AG04450 (cell line): ENCODE measurements at regions not wholly inside any gene's neighbourhood (a gene's known extent, or its start where the extent isn't known, plus 50 kb on each side); places are given as distances from the start of the nearest gene placed in this dataset.

ENCODE experiments used
- CTCF ChIA-PET: fragments of 300-600, 350-600 bp; formaldehyde crosslinking; extraction: SDS; loops from one replicate; lab custom pipeline; 2022; ENCODE audit warnings: antibody characterized with exemption, inconsistent platforms; lab: Charles Lee
- POLR2A ChIA-PET: fragments of 350-600 bp; formaldehyde crosslinking; extraction: SDS; loops from one replicate; lab custom pipeline; 2021; ENCODE audit warnings: antibody characterized with exemption, inconsistent platforms; lab: Yijun Ruan, JAX
- DNase-seq: peaks from one replicate; pipeline ENCODE4 v3.0.0-alpha.2; 2011; ENCODE audit warnings: low read depth, low spot score
- H3K27ac ChIP-seq: one replicate; pipeline ENCODE4 v1.5.1; 2012; ENCODE audit warnings: low read depth, low read length, control low read depth
- H3K27me3 ChIP-seq: one replicate; pipeline ENCODE4 v1.6.0; 2012; ENCODE audit warnings: low read length; ENCODE audit not compliant: control insufficient read depth, insufficient read depth
- H3K4me3 ChIP-seq: 2 replicates; pipeline ENCODE4 v1.5.1; 2011; ENCODE audit warnings: mild to moderate bottlenecking, low read depth, low read length, control low read depth
- H3K9me3 ChIP-seq: 2 replicates; pipeline ENCODE4 v1.5.1; 2012; ENCODE audit warnings: low read length; ENCODE audit not compliant: control insufficient read depth, insufficient read depth
- TF ChIP-seq, protein P1 (sequence below): IDR thresholded peaks from 2 replicates; pipeline ENCODE4 v1.5.1; 2011; ENCODE audit warnings: low read depth, low read length, control low read depth, inconsistent platforms

DNA sequence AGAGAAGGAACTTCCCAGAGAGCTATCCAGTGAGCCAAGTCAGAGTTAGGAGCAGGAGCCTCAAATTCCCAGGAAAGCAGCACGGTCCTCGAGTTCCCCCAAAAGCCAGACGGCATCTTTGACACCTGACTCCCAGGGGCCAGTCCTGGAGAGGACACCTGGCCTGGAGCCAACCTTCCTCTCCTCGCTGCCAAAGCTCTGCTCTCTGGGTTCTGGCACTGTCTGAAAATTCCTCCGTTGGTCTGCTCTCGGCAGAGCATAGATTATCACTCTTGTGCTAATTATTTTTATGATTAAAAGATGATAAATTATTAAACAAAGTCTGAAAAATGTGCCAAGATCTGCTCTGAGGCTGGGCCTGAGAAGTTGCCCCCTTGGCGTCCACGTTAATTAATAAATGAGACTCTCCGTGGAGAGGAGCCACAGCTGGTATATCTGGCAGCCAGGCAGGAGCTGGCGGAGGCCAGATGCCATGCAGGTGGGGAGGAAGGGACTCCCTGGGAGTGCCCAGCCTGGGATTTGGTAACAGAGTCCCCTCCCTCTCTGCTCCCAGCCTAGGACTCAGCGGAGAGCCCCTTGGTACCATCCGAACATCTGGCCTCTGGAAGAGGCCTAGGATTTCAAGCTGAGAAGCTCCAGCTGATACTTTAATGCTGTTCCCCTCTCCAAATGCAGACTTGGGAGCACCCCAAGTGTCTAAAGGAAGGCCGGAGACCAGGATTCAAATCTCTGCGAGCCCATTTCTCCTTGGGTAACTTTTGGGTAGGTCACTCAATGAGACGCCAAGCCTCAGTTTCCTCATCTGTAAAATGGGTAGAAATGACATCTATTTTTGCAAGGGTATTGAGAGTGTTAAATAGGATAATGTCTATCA lies 163.7 kb upstream of the POU3F1 start:
- CTCF ChIA-PET: no interaction called here

DNA sequence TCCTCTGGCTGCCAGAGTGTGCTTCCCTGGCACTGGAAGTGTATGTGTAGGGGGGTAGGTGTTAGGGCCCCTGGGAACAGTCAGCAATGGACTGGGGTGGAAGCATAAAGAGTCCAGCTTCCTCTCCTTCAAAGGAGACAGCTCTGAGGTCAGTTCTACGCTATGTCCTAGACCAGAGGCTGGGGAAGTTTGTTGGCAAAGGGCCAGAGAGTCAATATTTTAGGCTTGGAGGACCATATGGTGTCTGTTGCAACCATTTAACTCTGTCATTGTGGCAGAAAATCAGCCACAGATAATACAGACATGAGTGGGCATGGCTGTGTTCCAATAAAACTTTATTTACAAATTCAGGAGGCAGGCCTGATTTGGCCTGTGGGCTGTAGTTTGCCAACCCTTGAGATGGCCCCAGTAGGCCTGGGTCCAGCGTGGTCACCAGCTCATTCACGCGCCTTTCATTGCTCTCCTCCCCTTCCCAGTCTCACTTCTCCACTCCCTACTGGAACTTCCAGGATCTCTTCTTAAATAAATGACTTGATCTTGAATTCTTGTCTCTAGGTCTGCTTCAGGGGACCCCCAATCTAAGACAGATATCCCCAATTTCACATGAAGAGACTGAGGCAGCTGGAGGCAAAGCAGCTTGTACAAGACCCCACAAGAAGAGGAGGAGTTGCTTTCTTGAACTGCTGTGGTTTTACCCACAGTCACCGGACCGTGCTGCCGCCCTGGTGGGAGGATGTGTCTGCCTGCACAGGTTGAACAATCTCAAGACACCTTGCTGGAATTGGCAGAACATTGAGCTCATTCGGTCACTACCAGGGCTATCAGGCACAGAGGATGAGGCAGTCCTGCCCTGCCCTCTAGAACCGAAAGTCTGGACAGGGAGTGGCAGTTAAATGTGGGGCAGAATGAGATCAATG lies 162.4 kb upstream of the POU3F1 start:
- TF ChIP-seq, protein P1, sequence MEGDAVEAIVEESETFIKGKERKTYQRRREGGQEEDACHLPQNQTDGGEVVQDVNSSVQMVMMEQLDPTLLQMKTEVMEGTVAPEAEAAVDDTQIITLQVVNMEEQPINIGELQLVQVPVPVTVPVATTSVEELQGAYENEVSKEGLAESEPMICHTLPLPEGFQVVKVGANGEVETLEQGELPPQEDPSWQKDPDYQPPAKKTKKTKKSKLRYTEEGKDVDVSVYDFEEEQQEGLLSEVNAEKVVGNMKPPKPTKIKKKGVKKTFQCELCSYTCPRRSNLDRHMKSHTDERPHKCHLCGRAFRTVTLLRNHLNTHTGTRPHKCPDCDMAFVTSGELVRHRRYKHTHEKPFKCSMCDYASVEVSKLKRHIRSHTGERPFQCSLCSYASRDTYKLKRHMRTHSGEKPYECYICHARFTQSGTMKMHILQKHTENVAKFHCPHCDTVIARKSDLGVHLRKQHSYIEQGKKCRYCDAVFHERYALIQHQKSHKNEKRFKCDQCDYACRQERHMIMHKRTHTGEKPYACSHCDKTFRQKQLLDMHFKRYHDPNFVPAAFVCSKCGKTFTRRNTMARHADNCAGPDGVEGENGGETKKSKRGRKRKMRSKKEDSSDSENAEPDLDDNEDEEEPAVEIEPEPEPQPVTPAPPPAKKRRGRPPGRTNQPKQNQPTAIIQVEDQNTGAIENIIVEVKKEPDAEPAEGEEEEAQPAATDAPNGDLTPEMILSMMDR: no peak
- ChIA-PET CTCF (no interaction called here), POLR2A (no interaction called here)
- no peaks in the 10 kb centered on the region for H3K27me3 ChIP-seq
- H3K9me3 ChIP-seq: no peaks in the 10 kb centered on the region
- H3K4me3 ChIP-seq: no peak overlapping the region
- H3K27ac ChIP-seq: no peak overlapping the region
- DNase-seq: no peak

More for the DNA sequence above, 163.7 kb upstream of the POU3F1 start:
- no peak for DNase-seq
- POLR2A ChIA-PET: no interaction called here
- Histone ChIP-seq H3K27me3 (no peaks in the 10 kb centered on the region), H3K4me3 (no peak overlapping the region), H3K27ac (no peak overlapping the region), H3K9me3 (no peaks in the 10 kb centered on the region)
- TF ChIP-seq, protein P1: no peak

GRCh38 chr1:38207906-38208305 lies 161.3 kb upstream of the POU3F1 start:
- ChIA-PET POLR2A (no interaction called here), CTCF (no interaction called here)

GRCh38 chr1:38207275-38207674 lies 160.7 kb upstream of the POU3F1 start:
- POLR2A ChIA-PET: no interaction called here
- DNase-seq: no peak
- no peak overlapping the region for H3K4me3 ChIP-seq
- H3K27ac ChIP-seq: no peak overlapping the region
- H3K27me3 ChIP-seq: no peaks in the 10 kb centered on the region
- no peaks in the 10 kb centered on the region for H3K9me3 ChIP-seq
- TF ChIP-seq, protein P1: no peak
- CTCF ChIA-PET: no interaction called here

More at GRCh38 chr1:38207906-38208305, 161.3 kb upstream of the POU3F1 start:
- TF ChIP-seq, protein P1: no peak
- H3K27ac ChIP-seq: no peak overlapping the region
- DNase-seq: no peak
- no peaks in the 10 kb centered on the region for H3K9me3 ChIP-seq
- no peak overlapping the region for H3K4me3 ChIP-seq
- no peaks in the 10 kb centered on the region for H3K27me3 ChIP-seq
